Vagina (tissue), 2 donors: ENCODE measurements at regions not wholly inside any gene's neighbourhood (a gene's known extent, or its start where the extent isn't known, plus 50 kb on each side); places are given as distances from the start of the nearest gene placed in this dataset.

Source experiments
- DNase-seq, 2 donors: peaks; one replicate each; pipeline ENCODE4 v3.0.0-alpha.2; 2017; ENCODE audit errors: extremely low spot score in 2 of 2
- H3K27ac ChIP-seq: fragments of 200-600 bp; sonication (generic); one replicate; pipeline ENCODE4 v1.5.1; 2019
- H3K27me3 ChIP-seq: fragments of 200-600 bp; sonication (generic); one replicate; pipeline ENCODE4 v1.5.1; 2019
- H3K36me3 ChIP-seq, 2 donors: fragments of 200-600 bp; sonication (generic); one replicate each; pipeline ENCODE4 v1.5.1; 2017 to 2019
- H3K4me1 ChIP-seq: fragments of 200-600 bp; sonication (generic); one replicate; pipeline ENCODE4 v1.5.1; 2019
- H3K4me3 ChIP-seq, 2 donors: fragments of 200-600 bp; sonication (generic); 1 replicate in 1 of 2; 2 replicates in 1 of 2; pipeline ENCODE4 v1.5.1; 2016 to 2019
- H3K9me3 ChIP-seq: fragments of 200-600 bp; sonication (generic); one replicate; pipeline ENCODE4 v1.5.1; 2019
- CTCF ChIP-seq, 3 experiments: fragments of 450-650 bp in 2 of 3; fragments of 200-600 bp in 1 of 3; sonication (generic) in 1 of 3; IDR thresholded peaks; one replicate each; pipeline ENCODE4 v1.5.1; 2017 to 2019; ENCODE audit warnings: antibody characterized with exemption in 3 of 3, mild to moderate bottlenecking in 2 of 3, moderate library complexity in 2 of 3
- POLR2A ChIP-seq, 2 donors: fragments of 450-650 bp; IDR thresholded peaks; one replicate each; pipeline ENCODE4 v1.6.1; 2017; ENCODE audit warnings: antibody characterized with exemption in 2 of 2, mild to moderate bottlenecking in 2 of 2, moderate library complexity in 2 of 2
- POLR2AphosphoS5 ChIP-seq, 2 donors: sonication (generic); formaldehyde crosslinking; IDR thresholded peaks; one replicate each; pipeline ENCODE4 v1.9.0; 2017; ENCODE audit warnings: antibody characterized with exemption in 2 of 2, mild to moderate bottlenecking in 2 of 2, low read depth in 1 of 2; ENCODE audit not compliant: insufficient read depth in 1 of 2
- intact Hi-C: fragments of 100-400 bp; cut with DNase I; formaldehyde crosslinking; loops from one replicate; pipeline ENCODE4 v1.15.1; 2023

DNA sequence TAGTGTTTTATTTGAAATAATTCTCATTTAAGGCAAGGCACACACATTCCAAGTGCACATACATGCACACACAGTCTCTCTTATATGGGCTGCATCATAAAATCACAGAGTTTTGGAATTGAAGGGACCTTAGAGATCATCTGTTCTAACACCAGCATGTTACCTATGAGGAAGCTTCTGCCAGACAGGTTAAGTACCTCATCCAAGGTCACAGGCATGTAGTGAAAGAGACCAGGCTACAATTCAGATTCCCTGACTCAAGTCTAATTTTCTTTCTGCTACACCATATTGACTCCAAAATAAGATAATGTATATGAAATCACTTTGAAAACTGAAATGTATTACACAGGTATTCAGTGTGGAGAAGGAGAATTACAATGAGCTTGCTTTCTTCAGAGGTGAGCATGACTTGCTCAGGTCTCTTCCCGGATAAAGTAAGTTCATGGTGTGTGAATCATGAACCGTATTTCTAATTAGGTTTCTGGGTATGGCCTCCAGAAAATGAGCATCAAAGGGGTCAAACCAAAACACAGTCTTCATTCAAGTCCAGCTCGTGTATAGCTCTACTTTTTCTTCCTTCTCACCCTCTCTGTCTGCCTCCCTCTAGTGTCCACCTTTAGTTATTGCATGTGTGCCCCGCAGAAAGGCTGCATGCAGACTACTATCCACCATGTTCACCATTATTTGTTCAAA lies 411.9 kb downstream of the FUT8 start:
- no peaks in the 10 kb centered on the region for H3K36me3 ChIP-seq
- no peak for DNase-seq
- intact Hi-C loops = loop anchor here (10.0 kb wide), 1 partner anchor 840 kb away; the partner anchor contains the start of gene FNTB

GRCh38 chr14:65824978-65825299 lies 412.4 kb downstream of the FUT8 start:
- Histone ChIP-seq H3K4me3 (no peak overlapping the region), H3K4me1 (no peaks in the 10 kb centered on the region), H3K27me3 (no peaks in the 10 kb centered on the region), H3K9me3 (no peaks in the 10 kb centered on the region), H3K36me3 (no peaks in the 10 kb centered on the region), H3K27ac (no peak overlapping the region)
- DNase-seq = no peak
- intact Hi-C loops = loop anchor here (10.0 kb wide), 1 partner anchor 840 kb away; the partner anchor contains the start of gene FNTB
- TF ChIP-seq CTCF (IDR thresholded peaks at IDR 0.05) = no peak
- TF ChIP-seq POLR2A (IDR thresholded peaks at IDR 0.05) = no peak
- TF ChIP-seq POLR2AphosphoS5 (IDR thresholded peaks at IDR 0.05; ENCODE audit: insufficient read depth in 1 of 2, low read depth in 1 of 2) = no peak

More for the DNA sequence above, 411.9 kb downstream of the FUT8 start:
- no peaks in the 10 kb centered on the region for H3K27me3 ChIP-seq
- no peaks in the 10 kb centered on the region for H3K4me1 ChIP-seq
- H3K4me3 ChIP-seq = no peak overlapping the region
- peak; percentile 45 to 93 (median 68) for TF ChIP-seq CTCF (IDR thresholded peaks at IDR 0.05)
- no peak for TF ChIP-seq POLR2A (IDR thresholded peaks at IDR 0.05)
- no peaks in the 10 kb centered on the region for H3K9me3 ChIP-seq
- no peak overlapping the region for H3K27ac ChIP-seq

DNA sequence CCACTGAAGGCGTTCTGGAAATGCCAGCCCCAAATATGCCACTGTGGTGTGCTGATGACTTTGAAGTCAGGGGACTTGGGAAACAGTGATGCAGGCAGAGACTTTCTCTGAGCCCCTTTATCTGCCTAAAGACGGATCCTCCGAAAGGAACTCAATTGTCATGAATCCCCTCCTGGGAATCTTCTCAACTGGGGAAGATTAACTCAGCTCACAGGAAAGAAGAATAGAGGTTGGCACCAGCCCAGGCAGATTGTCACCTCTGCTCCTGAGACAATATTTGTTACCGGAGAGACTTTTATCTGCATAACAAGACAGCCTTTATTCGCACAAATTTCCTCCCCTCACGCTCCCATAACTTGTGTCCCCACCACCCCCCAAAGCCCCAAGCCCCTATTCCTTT lies 414.4 kb downstream of the FUT8 start:
- intact Hi-C loops = loop anchor here (10.0 kb wide), 1 partner anchor 842 kb away; the partner anchor contains the start of gene FNTB
- H3K27ac ChIP-seq = no peak overlapping the region
- H3K9me3 ChIP-seq = no peaks in the 10 kb centered on the region
- DNase-seq = no peak
- H3K27me3 ChIP-seq = no peaks in the 10 kb centered on the region
- no peak overlapping the region for H3K4me3 ChIP-seq
- no peaks in the 10 kb centered on the region for H3K4me1 ChIP-seq
- no peaks in the 10 kb centered on the region for H3K36me3 ChIP-seq
- no peak for TF ChIP-seq POLR2A (IDR thresholded peaks at IDR 0.05)
- no peak for TF ChIP-seq CTCF (IDR thresholded peaks at IDR 0.05)
- no peak for TF ChIP-seq POLR2AphosphoS5 (IDR thresholded peaks at IDR 0.05; ENCODE audit: insufficient read depth in 1 of 2, low read depth in 1 of 2)

DNA sequence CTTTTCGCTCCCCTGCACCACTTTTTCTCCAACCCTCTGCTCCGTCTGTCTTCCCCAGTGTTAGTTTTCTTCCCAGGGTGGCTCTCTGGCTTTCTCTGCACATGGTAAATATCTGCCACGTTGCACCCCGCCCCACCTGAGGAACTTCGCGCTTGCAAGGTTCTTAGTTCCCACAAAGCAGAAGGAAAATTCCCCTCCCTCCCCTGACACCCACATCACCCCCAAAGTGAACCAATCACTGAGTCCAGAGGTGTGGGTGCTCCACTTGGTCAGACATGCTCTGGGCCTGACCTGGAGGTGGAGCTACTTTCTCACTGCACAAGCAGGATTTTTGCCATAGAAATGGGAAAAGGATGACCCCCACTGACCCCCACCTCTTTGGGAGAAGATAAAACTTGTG lies 415.0 kb downstream of the FUT8 start:
- Histone ChIP-seq H3K36me3 (no peaks in the 10 kb centered on the region), H3K27ac (no peak overlapping the region), H3K9me3 (no peaks in the 10 kb centered on the region), H3K27me3 (no peaks in the 10 kb centered on the region), H3K4me3 (no peak overlapping the region), H3K4me1 (no peaks in the 10 kb centered on the region)
- TF ChIP-seq POLR2A (IDR thresholded peaks at IDR 0.05) = no peak
- TF ChIP-seq POLR2AphosphoS5 (IDR thresholded peaks at IDR 0.05; ENCODE audit: insufficient read depth in 1 of 2, low read depth in 1 of 2) = no peak
- no peak for TF ChIP-seq CTCF (IDR thresholded peaks at IDR 0.05)
- intact Hi-C loops = loop anchor here (10.0 kb wide), 1 partner anchor 843 kb away; the partner anchor contains the start of gene FNTB
- DNase-seq = no peak

DNA sequence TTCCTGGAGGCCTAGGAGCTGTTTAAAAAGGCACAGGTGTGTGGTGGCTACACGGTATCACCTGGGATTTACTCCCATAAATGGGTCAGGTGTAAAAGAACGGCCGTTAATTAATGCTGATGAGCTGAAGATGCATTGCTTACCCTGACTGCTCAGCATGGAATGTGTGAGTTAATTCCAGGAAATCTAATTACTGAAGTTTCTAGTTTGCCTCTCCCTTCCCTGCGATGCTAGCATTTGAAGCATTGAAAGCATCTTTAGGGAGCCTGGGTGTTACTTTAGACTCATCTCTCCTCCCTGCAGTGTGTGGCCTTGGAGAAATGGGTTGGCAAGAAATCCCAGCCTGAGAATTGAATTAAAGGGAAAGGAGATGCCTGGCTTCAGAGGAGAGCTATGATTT lies 415.9 kb downstream of the FUT8 start:
- H3K9me3 ChIP-seq = no peaks in the 10 kb centered on the region
- no peak for DNase-seq
- intact Hi-C loops = loop anchor here (10.0 kb wide), 1 partner anchor 844 kb away; the partner anchor contains the start of gene FNTB
- H3K27me3 ChIP-seq = no peaks in the 10 kb centered on the region
- no peaks in the 10 kb centered on the region for H3K36me3 ChIP-seq
- no peaks in the 10 kb centered on the region for H3K4me1 ChIP-seq
- H3K27ac ChIP-seq = no peak overlapping the region
- TF ChIP-seq POLR2A (IDR thresholded peaks at IDR 0.05) = no peak
- TF ChIP-seq CTCF (IDR thresholded peaks at IDR 0.05) = no peak
- TF ChIP-seq POLR2AphosphoS5 (IDR thresholded peaks at IDR 0.05; ENCODE audit: insufficient read depth in 1 of 2, low read depth in 1 of 2) = no peak
- H3K4me3 ChIP-seq = no peak overlapping the region
